Activated T-cell treated with anti-CD3 and anti-CD28 coated beads, Interleukin-2, amount 50 U/mL, for 72 hours (primary cell): ENCODE measurements at regions not wholly inside any gene's neighbourhood (a gene's known extent, or its start where the extent isn't known, plus 50 kb on each side); places are given as distances from the start of the nearest gene placed in this dataset.
"Not testable (repeated sequence)": the region's sequence is repeated elsewhere in the genome, so short reads cannot be mapped to it uniquely, and the experiment has no call there.

ENCODE experiments used
- ATAC-seq, 2 donors: fragments of 150-1000 bp; cut with Tn5 transposase; replicated peaks in 1 of 2; 2 replicates each; pipeline ENCODE4 v1.10.0; 2021; ENCODE audit warnings: moderate library complexity in 2 of 2, mild to moderate bottlenecking in 1 of 2
- DNase-seq, 2 donors: peaks; one replicate each; pipeline ENCODE4 v3.0.0; 2021 to 2022; ENCODE audit warnings: mixed read lengths in 1 of 2
- H3K27ac Mint-ChIP-seq: one replicate; pipeline ENCODE4 v1.8.0; 2022; ENCODE audit warnings: mild to moderate bottlenecking, moderate library complexity, mixed read lengths
- H3K27me3 Mint-ChIP-seq: one replicate; pipeline ENCODE4 v1.8.0; 2022; ENCODE audit warnings: low read depth, mixed read lengths
- H3K36me3 Mint-ChIP-seq, 2 donors: one replicate each; pipeline ENCODE4 v1.8.0; 2022; ENCODE audit warnings: mixed read lengths in 2 of 2, mild to moderate bottlenecking in 1 of 2; ENCODE audit not compliant: insufficient read depth in 2 of 2
- H3K4me1 Mint-ChIP-seq: one replicate; pipeline ENCODE4 v1.8.0; 2022; ENCODE audit warnings: low read depth, mixed read lengths
- H3K4me3 Mint-ChIP-seq, 2 donors: one replicate each; pipeline ENCODE4 v1.8.0; 2022; ENCODE audit warnings: mild to moderate bottlenecking in 2 of 2, mixed read lengths in 2 of 2, moderate library complexity in 2 of 2
- H3K9me3 Mint-ChIP-seq, 2 donors: one replicate each; pipeline ENCODE4 v1.8.0; 2022; ENCODE audit warnings: mixed read lengths in 2 of 2

GRCh38 chr9:81047280-81047679 lies 642.1 kb downstream of the TLE1 start:
- Mint-ChIP-seq H3K4me3 (no peak overlapping the region), H3K4me1 (no peaks in the 10 kb centered on the region), H3K27me3 (no peaks in the 10 kb centered on the region), H3K9me3 (peaks cover 0 to 6% of the 10 kb centered on the region in 2 donors), H3K36me3 (no peaks in the 10 kb centered on the region), H3K27ac (no peak overlapping the region)
- ATAC-seq = no peak
- no peak for DNase-seq

- H3K9me3 Mint-ChIP-seq = peaks cover 0 to 6% of the 10 kb centered on the region in 2 donors
- ATAC-seq (no peak), DNase-seq (no peak)
- H3K36me3 Mint-ChIP-seq = no peaks in the 10 kb centered on the region
- H3K27me3 Mint-ChIP-seq = no peaks in the 10 kb centered on the region
- H3K27ac Mint-ChIP-seq = no peak overlapping the region
- no peak overlapping the region for H3K4me3 Mint-ChIP-seq
- H3K4me1 Mint-ChIP-seq = no peaks in the 10 kb centered on the region
Measured at GRCh38 chr9:81045658-81046057, 643.7 kb downstream of the TLE1 start.

GRCh38 chr9:81037889-81038288 lies 651.5 kb downstream of the TLE1 start:
- H3K27me3 Mint-ChIP-seq = peaks cover 9% of the 10 kb centered on the region
- H3K9me3 Mint-ChIP-seq = peaks cover 6 to 11% of the 10 kb centered on the region in 2 donors
- ATAC-seq (no peak), DNase-seq (no peak)
- no peaks in the 10 kb centered on the region for H3K36me3 Mint-ChIP-seq
- H3K27ac Mint-ChIP-seq = no peak overlapping the region
- no peak overlapping the region for H3K4me3 Mint-ChIP-seq
- H3K4me1 Mint-ChIP-seq = no peaks in the 10 kb centered on the region

- no peaks in the 10 kb centered on the region for H3K36me3 Mint-ChIP-seq
- H3K9me3 Mint-ChIP-seq = peaks cover 6 to 12% of the 10 kb centered on the region in 2 donors
- DNase-seq (no peak), ATAC-seq (no peak)
- no peak overlapping the region for H3K4me3 Mint-ChIP-seq
- H3K4me1 Mint-ChIP-seq = no peaks in the 10 kb centered on the region
- H3K27me3 Mint-ChIP-seq = peaks cover 9% of the 10 kb centered on the region
- no peak overlapping the region for H3K27ac Mint-ChIP-seq
Measured at GRCh38 chr9:81035601-81036000, 653.7 kb downstream of the TLE1 start.

GRCh38 chr9:81035171-81035570 lies 654.2 kb downstream of the TLE1 start:
- no peak for DNase-seq
- ATAC-seq = no peak
- Mint-ChIP-seq H3K27ac (no peak overlapping the region), H3K4me3 (no peak overlapping the region), H3K4me1 (no peaks in the 10 kb centered on the region), H3K9me3 (peaks cover 6 to 12% of the 10 kb centered on the region in 2 donors), H3K27me3 (peaks cover 8% of the 10 kb centered on the region), H3K36me3 (no peaks in the 10 kb centered on the region)

- no peak overlapping the region for H3K27ac Mint-ChIP-seq
- no peaks in the 10 kb centered on the region for H3K4me1 Mint-ChIP-seq
- peaks cover 2 to 5% of the 10 kb centered on the region in 2 donors for H3K9me3 Mint-ChIP-seq
- no peak overlapping the region for H3K4me3 Mint-ChIP-seq
- no peaks in the 10 kb centered on the region for H3K36me3 Mint-ChIP-seq
- DNase-seq = no peak
- no peak for ATAC-seq
- no peaks in the 10 kb centered on the region for H3K27me3 Mint-ChIP-seq
Measured at GRCh38 chr9:81032831-81033230, 656.5 kb downstream of the TLE1 start.

- no peak for ATAC-seq
- DNase-seq = no peak
- Mint-ChIP-seq H3K36me3 (no peaks in the 10 kb centered on the region), H3K27me3 (no peaks in the 10 kb centered on the region), H3K4me1 (no peaks in the 10 kb centered on the region), H3K27ac (no peak overlapping the region), H3K4me3 (no peak overlapping the region), H3K9me3 (peaks cover 2 to 5% of the 10 kb centered on the region in 2 donors)
Measured at GRCh38 chr9:81032030-81032572, 657.2 kb downstream of the TLE1 start.

GRCh38 chr9:81031422-81032029 lies 657.8 kb downstream of the TLE1 start:
- Mint-ChIP-seq H3K9me3 (peaks cover under 1 to 3% of the 10 kb centered on the region in 2 donors), H3K4me3 (no peak overlapping the region), H3K27me3 (no peaks in the 10 kb centered on the region)

GRCh38 chr9:81030027-81030426 lies 659.3 kb downstream of the TLE1 start:
- Mint-ChIP-seq H3K4me1 (no peaks in the 10 kb centered on the region), H3K36me3 (no peaks in the 10 kb centered on the region), H3K9me3 (peaks cover 0 to 3% of the 10 kb centered on the region in 2 donors), H3K27ac (no peak overlapping the region), H3K27me3 (no peaks in the 10 kb centered on the region), H3K4me3 (no peak overlapping the region)
- DNase-seq = no peak
- no peak for ATAC-seq

More at GRCh38 chr9:81031422-81032029, 657.8 kb downstream of the TLE1 start:
- Mint-ChIP-seq H3K36me3 (no peaks in the 10 kb centered on the region), H3K27ac (no peak overlapping the region), H3K4me1 (no peaks in the 10 kb centered on the region)
- DNase-seq = no peak
- no peak for ATAC-seq

- H3K27me3 Mint-ChIP-seq = no peaks in the 10 kb centered on the region
- DNase-seq (no peak), ATAC-seq (no peak)
- peaks cover 0 to 2% of the 10 kb centered on the region in 2 donors for H3K9me3 Mint-ChIP-seq
- no peak overlapping the region for H3K27ac Mint-ChIP-seq
- H3K4me1 Mint-ChIP-seq = no peaks in the 10 kb centered on the region
- H3K4me3 Mint-ChIP-seq = no peak overlapping the region
- H3K36me3 Mint-ChIP-seq = no peaks in the 10 kb centered on the region
Measured at GRCh38 chr9:81028504-81028903, 660.8 kb downstream of the TLE1 start.

GRCh38 chr9:81022177-81022576 lies 667.2 kb downstream of the TLE1 start:
- Mint-ChIP-seq H3K27me3 (no peaks in the 10 kb centered on the region), H3K4me1 (no peaks in the 10 kb centered on the region), H3K27ac (no peak overlapping the region), H3K36me3 (no peaks in the 10 kb centered on the region), H3K4me3 (no peak overlapping the region), H3K9me3 (peaks cover 0 to 3% of the 10 kb centered on the region in 2 donors)
- no peak for DNase-seq
- ATAC-seq = no peak

GRCh38 chr9:81014945-81015344 lies 674.4 kb downstream of the TLE1 start:
- not testable (repeated sequence) for H3K4me3 Mint-ChIP-seq, H3K4me1 Mint-ChIP-seq, H3K27ac Mint-ChIP-seq, DNase-seq, H3K36me3 Mint-ChIP-seq, H3K27me3 Mint-ChIP-seq, ATAC-seq
- H3K9me3 Mint-ChIP-seq = peaks cover 12 to 17% of the 10 kb centered on the region in 2 donors

GRCh38 chr9:81013191-81013590 lies 676.2 kb downstream of the TLE1 start:
- not testable (repeated sequence) for ATAC-seq, H3K27ac Mint-ChIP-seq, H3K27me3 Mint-ChIP-seq, H3K4me1 Mint-ChIP-seq, H3K4me3 Mint-ChIP-seq, DNase-seq, H3K36me3 Mint-ChIP-seq
- peaks cover 12 to 17% of the 10 kb centered on the region in 2 donors for H3K9me3 Mint-ChIP-seq

- no peak for DNase-seq
- Mint-ChIP-seq H3K4me3 (no peak overlapping the region), H3K27me3 (no peaks in the 10 kb centered on the region), H3K36me3 (peaks cover 0 to 2% of the 10 kb centered on the region in 2 donors), H3K4me1 (no peaks in the 10 kb centered on the region), H3K9me3 (peaks cover 10 to 11% of the 10 kb centered on the region in 2 donors), H3K27ac (no peak overlapping the region)
- ATAC-seq = no peak
Measured at GRCh38 chr9:81002906-81003305, 686.4 kb downstream of the TLE1 start.
